ENCODE measurements at regions not wholly inside any gene's neighbourhood (a gene's known extent, or its start where the extent isn't known, plus 50 kb on each side); places are given as distances from the start of the nearest gene placed in this dataset.

DNA sequence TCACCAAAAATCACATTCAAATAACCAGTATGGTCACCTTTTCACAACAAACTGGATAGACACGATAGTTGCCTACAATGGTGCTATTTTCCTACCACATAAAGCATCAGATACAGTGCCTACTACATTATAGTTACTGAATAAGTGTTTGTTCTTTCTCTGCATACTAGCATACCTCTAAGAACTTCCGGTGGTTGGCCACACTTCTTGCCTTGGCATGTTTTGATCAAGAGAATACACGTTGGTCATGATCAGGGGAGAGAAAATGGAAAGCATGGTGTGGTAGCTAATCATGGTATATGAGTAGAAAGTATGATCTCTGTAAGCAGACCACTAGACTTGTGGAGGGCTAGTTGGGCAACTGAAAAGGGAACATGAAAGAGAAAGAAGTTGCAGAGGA, 322.8 kb upstream of the DIAPH2 start:
- TF ChIP-seq CTCF (conservative IDR thresholded peaks at IDR 0.05; ENCODE audit: low read depth, low read length), result no peak
- TF ChIP-seq EZH2 (IDR thresholded peaks at IDR 0.05; ENCODE audit: borderline replicate concordance, low read depth, low read length, poor library complexity, severe bottlenecking), result no peak

Data from A673 (cell line).